ENCODE measurements at regions not wholly inside any gene's neighbourhood (a gene's known extent, or its start where the extent isn't known, plus 50 kb on each side); places are given as distances from the start of the nearest gene placed in this dataset.

- Histone ChIP-seq H3K9me3 (ENCODE audit: control insufficient read depth, insufficient read depth, low read depth, low read length) (no peaks in the 10 kb centered on the region), H3K4me3 (ENCODE audit: low read depth in 2 of 2, low read length in 2 of 2) (no peak overlapping the region), H3K4me1 (ENCODE audit: control insufficient read depth, insufficient read depth, low read length) (no peaks in the 10 kb centered on the region), H3K36me3 (ENCODE audit: control insufficient read depth, insufficient read depth, low read length) (no peaks in the 10 kb centered on the region), H3K27me3 (ENCODE audit: control insufficient read depth, insufficient read depth, low read length) (peaks cover 2% of the 10 kb centered on the region; the same call in 1 of the 2 replicates), H3K27ac (ENCODE audit: low read length) (no peak overlapping the region)
- TF ChIP-seq, protein P1, sequence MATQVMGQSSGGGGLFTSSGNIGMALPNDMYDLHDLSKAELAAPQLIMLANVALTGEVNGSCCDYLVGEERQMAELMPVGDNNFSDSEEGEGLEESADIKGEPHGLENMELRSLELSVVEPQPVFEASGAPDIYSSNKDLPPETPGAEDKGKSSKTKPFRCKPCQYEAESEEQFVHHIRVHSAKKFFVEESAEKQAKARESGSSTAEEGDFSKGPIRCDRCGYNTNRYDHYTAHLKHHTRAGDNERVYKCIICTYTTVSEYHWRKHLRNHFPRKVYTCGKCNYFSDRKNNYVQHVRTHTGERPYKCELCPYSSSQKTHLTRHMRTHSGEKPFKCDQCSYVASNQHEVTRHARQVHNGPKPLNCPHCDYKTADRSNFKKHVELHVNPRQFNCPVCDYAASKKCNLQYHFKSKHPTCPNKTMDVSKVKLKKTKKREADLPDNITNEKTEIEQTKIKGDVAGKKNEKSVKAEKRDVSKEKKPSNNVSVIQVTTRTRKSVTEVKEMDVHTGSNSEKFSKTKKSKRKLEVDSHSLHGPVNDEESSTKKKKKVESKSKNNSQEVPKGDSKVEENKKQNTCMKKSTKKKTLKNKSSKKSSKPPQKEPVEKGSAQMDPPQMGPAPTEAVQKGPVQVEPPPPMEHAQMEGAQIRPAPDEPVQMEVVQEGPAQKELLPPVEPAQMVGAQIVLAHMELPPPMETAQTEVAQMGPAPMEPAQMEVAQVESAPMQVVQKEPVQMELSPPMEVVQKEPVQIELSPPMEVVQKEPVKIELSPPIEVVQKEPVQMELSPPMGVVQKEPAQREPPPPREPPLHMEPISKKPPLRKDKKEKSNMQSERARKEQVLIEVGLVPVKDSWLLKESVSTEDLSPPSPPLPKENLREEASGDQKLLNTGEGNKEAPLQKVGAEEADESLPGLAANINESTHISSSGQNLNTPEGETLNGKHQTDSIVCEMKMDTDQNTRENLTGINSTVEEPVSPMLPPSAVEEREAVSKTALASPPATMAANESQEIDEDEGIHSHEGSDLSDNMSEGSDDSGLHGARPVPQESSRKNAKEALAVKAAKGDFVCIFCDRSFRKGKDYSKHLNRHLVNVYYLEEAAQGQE (IDR thresholded peaks at IDR 0.05; ENCODE audit: insufficient read depth in 1 of 2, low read depth in 2 of 2, low read length in 1 of 2) = no peak
- TF ChIP-seq POLR2AphosphoS5 (IDR thresholded peaks at IDR 0.05; ENCODE audit: low read depth, low read length) = no peak
- TF ChIP-seq CTCF (IDR thresholded peaks at IDR 0.05) = no peak
- TF ChIP-seq SIN3A (IDR thresholded peaks at IDR 0.05; ENCODE audit: borderline replicate concordance, insufficient read depth, low read depth, low read length) = no peak
- no peak for TF ChIP-seq TCF7L2 (IDR thresholded peaks at IDR 0.05; ENCODE audit: low read depth, low read length)
- intact Hi-C loops (cut with micrococcal nuclease; ENCODE audit: unreplicated experiment) = no loop called here
- no TSS peak for BruUV-seq (replicated peaks)
- in situ Hi-C loops (cut with HindIII; ENCODE audit: low pct_unique_long_range_greater_than_20kb, low sequenced_read_pairs) = no loop called here
- POLR2A ChIA-PET = no interaction called here
- ATAC-seq (no peak), DNase-seq (ENCODE audit: low read depth, low spot score) (no peak)
- CTCF ChIA-PET = no interaction called here
Measured at GRCh38 chr10:28788252-28788651, 110.9 kb downstream of the BAMBI start.

DNA sequence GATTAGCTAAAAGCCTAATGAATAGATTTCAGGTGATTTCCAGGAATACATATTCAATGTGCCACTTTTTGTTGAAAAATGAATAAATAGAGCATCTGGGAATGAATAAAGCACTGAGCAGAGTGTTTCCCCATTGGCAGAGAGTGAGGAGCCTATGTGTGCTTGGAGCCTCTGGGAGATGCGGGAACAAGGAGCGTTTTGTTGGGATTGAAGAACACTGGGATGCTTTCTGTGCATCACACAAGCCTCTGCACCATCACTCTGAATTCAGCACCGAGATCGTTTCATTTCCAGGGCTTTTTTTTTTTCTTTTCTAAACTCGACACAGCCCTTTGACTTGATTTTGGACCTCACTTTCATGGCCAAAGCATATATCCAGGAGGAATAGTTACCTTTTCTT lies 111.4 kb downstream of the BAMBI start:
- POLR2A ChIA-PET = no interaction called here
- no peaks in the 10 kb centered on the region for H3K9me3 ChIP-seq (ENCODE audit: control insufficient read depth, insufficient read depth, low read depth, low read length)
- H3K36me3 ChIP-seq (ENCODE audit: control insufficient read depth, insufficient read depth, low read length) = no peaks in the 10 kb centered on the region
- TF ChIP-seq, protein P1 (IDR thresholded peaks at IDR 0.05; ENCODE audit: insufficient read depth in 1 of 2, low read depth in 2 of 2, low read length in 1 of 2) = no peak
- TF ChIP-seq POLR2AphosphoS5 (IDR thresholded peaks at IDR 0.05; ENCODE audit: low read depth, low read length) (no peak), CTCF (IDR thresholded peaks at IDR 0.05) (no peak), TCF7L2 (IDR thresholded peaks at IDR 0.05; ENCODE audit: low read depth, low read length) (no peak), SIN3A (IDR thresholded peaks at IDR 0.05; ENCODE audit: borderline replicate concordance, insufficient read depth, low read depth, low read length) (no peak)
- H3K4me1 ChIP-seq (ENCODE audit: control insufficient read depth, insufficient read depth, low read length) = no peaks in the 10 kb centered on the region
- intact Hi-C loops (cut with micrococcal nuclease; ENCODE audit: unreplicated experiment) (no loop called here), in situ Hi-C loops (cut with HindIII; ENCODE audit: low pct_unique_long_range_greater_than_20kb, low sequenced_read_pairs) (no loop called here)
- H3K27ac ChIP-seq (ENCODE audit: low read length) = no peak overlapping the region
- peaks cover 2% of the 10 kb centered on the region; the same call in 1 of the 2 replicates for H3K27me3 ChIP-seq (ENCODE audit: control insufficient read depth, insufficient read depth, low read length)
- BruUV-seq (replicated peaks) = no TSS peak
- CTCF ChIA-PET = no interaction called here
- ATAC-seq (no peak), DNase-seq (ENCODE audit: low read depth, low spot score) (no peak)
- H3K4me3 ChIP-seq (ENCODE audit: low read depth in 2 of 2, low read length in 2 of 2) = no peak overlapping the region

Data from Panc1 (cell line).